Lower leg skin (tissue), 3 donors: ENCODE measurements at regions not wholly inside any gene's neighbourhood (a gene's known extent, or its start where the extent isn't known, plus 50 kb on each side); places are given as distances from the start of the nearest gene placed in this dataset.

Experiments
- POLR2A ChIP-seq, 2 donors: fragments of 450-650 bp; IDR thresholded peaks; one replicate each; pipeline ENCODE4 v1.6.1; 2016 to 2017; ENCODE audit warnings: antibody characterized with exemption in 2 of 2, mild to moderate bottlenecking in 1 of 2, moderate library complexity in 1 of 2
- TF ChIP-seq, protein P1 (sequence below), 3 donors: fragments of 450-650 bp; IDR thresholded peaks; one replicate each; pipeline ENCODE4 v1.5.1; 2016; ENCODE audit warnings: antibody characterized with exemption in 3 of 3, mild to moderate bottlenecking in 3 of 3, moderate library complexity in 2 of 3

DNA sequence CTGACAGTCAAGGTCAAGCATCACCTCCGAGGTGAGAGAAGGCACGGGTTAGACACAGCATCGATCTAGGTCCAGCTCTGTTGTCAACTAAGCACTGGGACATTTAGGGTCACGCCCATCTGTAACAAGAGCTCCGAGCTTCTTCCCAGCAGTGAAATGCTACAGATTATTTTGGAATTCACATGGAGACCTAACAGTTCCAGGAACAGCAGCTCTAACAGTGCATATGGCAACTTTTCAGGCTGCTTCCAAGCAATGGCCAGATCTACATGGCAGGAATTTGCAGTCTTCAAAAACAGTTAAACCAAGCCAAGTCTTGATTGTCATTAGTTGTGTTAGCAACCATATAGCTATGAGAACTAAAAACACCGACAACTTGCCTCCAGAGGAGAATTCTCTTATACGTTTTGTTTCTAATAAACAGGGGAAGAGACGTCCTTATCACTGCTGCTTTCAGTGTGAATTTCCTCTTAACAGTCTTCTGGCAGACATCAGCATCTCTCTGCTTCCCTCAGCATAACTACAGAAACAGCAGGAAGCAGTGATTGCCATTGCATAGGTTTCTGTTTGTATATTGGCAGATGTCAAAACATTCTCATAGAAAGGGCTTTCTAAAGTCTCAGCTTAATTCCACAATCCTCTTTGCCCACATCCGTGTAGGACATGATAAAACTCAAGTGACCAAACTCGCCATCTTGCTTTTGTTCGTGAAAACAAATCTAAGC lies 242.1 kb upstream of the DAPK1 start:
- TF ChIP-seq, protein P1, sequence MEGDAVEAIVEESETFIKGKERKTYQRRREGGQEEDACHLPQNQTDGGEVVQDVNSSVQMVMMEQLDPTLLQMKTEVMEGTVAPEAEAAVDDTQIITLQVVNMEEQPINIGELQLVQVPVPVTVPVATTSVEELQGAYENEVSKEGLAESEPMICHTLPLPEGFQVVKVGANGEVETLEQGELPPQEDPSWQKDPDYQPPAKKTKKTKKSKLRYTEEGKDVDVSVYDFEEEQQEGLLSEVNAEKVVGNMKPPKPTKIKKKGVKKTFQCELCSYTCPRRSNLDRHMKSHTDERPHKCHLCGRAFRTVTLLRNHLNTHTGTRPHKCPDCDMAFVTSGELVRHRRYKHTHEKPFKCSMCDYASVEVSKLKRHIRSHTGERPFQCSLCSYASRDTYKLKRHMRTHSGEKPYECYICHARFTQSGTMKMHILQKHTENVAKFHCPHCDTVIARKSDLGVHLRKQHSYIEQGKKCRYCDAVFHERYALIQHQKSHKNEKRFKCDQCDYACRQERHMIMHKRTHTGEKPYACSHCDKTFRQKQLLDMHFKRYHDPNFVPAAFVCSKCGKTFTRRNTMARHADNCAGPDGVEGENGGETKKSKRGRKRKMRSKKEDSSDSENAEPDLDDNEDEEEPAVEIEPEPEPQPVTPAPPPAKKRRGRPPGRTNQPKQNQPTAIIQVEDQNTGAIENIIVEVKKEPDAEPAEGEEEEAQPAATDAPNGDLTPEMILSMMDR (IDR thresholded peaks at IDR 0.05): no peak
- TF ChIP-seq POLR2A (IDR thresholded peaks at IDR 0.05): no peak
